ENCODE measurements at regions not wholly inside any gene's neighbourhood (a gene's known extent, or its start where the extent isn't known, plus 50 kb on each side); places are given as distances from the start of the nearest gene placed in this dataset.

GRCh38 chr6:37580176-37580955, 80.7 kb upstream of the CCDC167 start:
- TF ChIP-seq CTCF (conservative IDR thresholded peaks at IDR 0.05; ENCODE audit: low read length) (no peak), EZH2phosphoT487 (IDR thresholded peaks at IDR 0.05; ENCODE audit: borderline replicate concordance, low read depth, low read length) (no peak)

Data from OCI-LY7 (cell line).